Hindlimb muscle (tissue), 1 donor: ENCODE measurements at regions not wholly inside any gene's neighbourhood (a gene's known extent, or its start where the extent isn't known, plus 50 kb on each side); places are given as distances from the start of the nearest gene placed in this dataset.
"Not testable (repeated sequence)": the region's sequence is repeated elsewhere in the genome, so short reads cannot be mapped to it uniquely, and the experiment has no call there.

Experiments
- DNase-seq: peaks from one replicate; pipeline ENCODE4 v3.0.0-alpha.2; 2013

GRCh38 chr17:70286391-70286790 is 117.1 kb downstream of the KCNJ2 start:
- no peak for DNase-seq

- no peak for DNase-seq
These were observed 119.4 kb downstream of the KCNJ2 start for GRCh38 chr17:70288540-70289290.

GRCh38 chr17:70290770-70291169 is 121.4 kb downstream of the KCNJ2 start:
- DNase-seq, result no peak

GRCh38 chr17:70292366-70292765 is 123.0 kb downstream of the KCNJ2 start:
- DNase-seq, result no peak

- not testable (repeated sequence) for DNase-seq
These were observed 124.4 kb downstream of the KCNJ2 start for GRCh38 chr17:70293564-70294310.

- DNase-seq, result no peak
These were observed 126.0 kb downstream of the KCNJ2 start for GRCh38 chr17:70295329-70295728.

GRCh38 chr17:70295731-70296130 is 126.4 kb downstream of the KCNJ2 start:
- DNase-seq, result no peak

GRCh38 chr17:70296456-70296855 is 127.1 kb downstream of the KCNJ2 start:
- DNase-seq, result no peak

- no peak for DNase-seq
These were observed 128.1 kb downstream of the KCNJ2 start for GRCh38 chr17:70297397-70297796.

- DNase-seq, result no peak
These were observed 129.7 kb downstream of the KCNJ2 start for GRCh38 chr17:70298929-70299531.

- no peak for DNase-seq
These were observed 138.3 kb downstream of the KCNJ2 start for GRCh38 chr17:70307430-70308225.

- no peak for DNase-seq
These were observed 139.3 kb downstream of the KCNJ2 start for GRCh38 chr17:70308618-70309017.

- DNase-seq, result no peak
These were observed 140.9 kb downstream of the KCNJ2 start for GRCh38 chr17:70310221-70310672.

GRCh38 chr17:70313086-70313852 is 143.9 kb downstream of the KCNJ2 start:
- DNase-seq, result no peak

GRCh38 chr17:70314096-70314495 is 144.8 kb downstream of the KCNJ2 start:
- DNase-seq, result no peak

- DNase-seq, result no peak
These were observed 145.2 kb downstream of the KCNJ2 start for GRCh38 chr17:70314506-70314905.

- no peak for DNase-seq
These were observed 148.1 kb downstream of the KCNJ2 start for GRCh38 chr17:70317421-70317820.

GRCh38 chr17:70318051-70318450 is 148.7 kb downstream of the KCNJ2 start:
- no peak for DNase-seq

- no peak for DNase-seq
These were observed 150.2 kb downstream of the KCNJ2 start for GRCh38 chr17:70319516-70319915.

GRCh38 chr17:70320673-70321345 is 151.5 kb downstream of the KCNJ2 start:
- no peak for DNase-seq

- no peak for DNase-seq
These were observed 152.0 kb downstream of the KCNJ2 start for GRCh38 chr17:70321352-70321751.
